ENCODE measurements at regions not wholly inside any gene's neighbourhood (a gene's known extent, or its start where the extent isn't known, plus 50 kb on each side); places are given as distances from the start of the nearest gene placed in this dataset.
"Not testable (repeated sequence)": the region's sequence is repeated elsewhere in the genome, so short reads cannot be mapped to it uniquely, and the experiment has no call there.

GRCh38 chr4:141459020-141459419 lies 177.4 kb upstream of the IL15 start:
- DNase-seq (ENCODE audit: low read depth), result no peak

GRCh38 chr4:141462361-141462760 lies 174.0 kb upstream of the IL15 start:
- DNase-seq (ENCODE audit: low read depth), result no peak

- DNase-seq (ENCODE audit: low read depth), result no peak
Measured at GRCh38 chr4:141463678-141464077, 172.7 kb upstream of the IL15 start.

DNA sequence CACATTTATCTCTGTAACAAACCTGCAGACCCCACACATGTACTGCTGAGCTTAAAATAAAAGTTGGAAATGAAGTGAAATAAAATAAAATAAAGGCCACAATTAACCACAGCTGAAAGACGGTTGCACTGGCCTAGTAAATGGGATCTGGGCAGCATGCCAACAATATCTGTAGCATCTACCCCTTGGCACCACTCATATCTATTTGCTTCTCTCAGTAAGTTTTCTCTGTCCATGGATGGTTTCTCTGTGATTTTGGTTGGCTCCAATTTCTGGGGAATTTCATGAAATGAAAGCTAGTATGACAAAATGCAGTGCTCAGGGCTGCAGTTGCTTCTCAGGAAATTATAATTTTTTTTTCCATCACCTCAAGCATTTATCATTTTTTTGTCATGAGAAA lies 172.0 kb upstream of the IL15 start:
- no peak for DNase-seq (ENCODE audit: low read depth)

DNA sequence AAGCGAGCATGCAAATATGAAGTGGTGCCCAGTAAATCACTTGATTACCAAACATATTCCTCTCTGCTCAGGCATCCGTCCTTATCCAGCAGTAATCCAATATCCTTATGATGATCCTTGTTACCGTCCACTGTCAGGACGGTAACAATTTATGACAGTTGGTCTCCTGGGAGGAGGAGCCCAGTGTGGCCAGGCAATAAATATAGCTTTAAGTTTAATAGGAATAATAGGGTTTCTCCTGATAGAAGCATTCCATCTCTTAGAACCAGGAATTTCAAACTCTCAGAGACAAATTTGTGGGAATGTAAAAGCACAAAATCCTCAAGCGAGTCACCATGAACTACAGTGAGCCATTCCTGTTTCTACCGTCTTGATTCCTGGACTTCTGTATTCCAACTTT lies 171.2 kb upstream of the IL15 start:
- DNase-seq (ENCODE audit: low read depth), result no peak

DNA sequence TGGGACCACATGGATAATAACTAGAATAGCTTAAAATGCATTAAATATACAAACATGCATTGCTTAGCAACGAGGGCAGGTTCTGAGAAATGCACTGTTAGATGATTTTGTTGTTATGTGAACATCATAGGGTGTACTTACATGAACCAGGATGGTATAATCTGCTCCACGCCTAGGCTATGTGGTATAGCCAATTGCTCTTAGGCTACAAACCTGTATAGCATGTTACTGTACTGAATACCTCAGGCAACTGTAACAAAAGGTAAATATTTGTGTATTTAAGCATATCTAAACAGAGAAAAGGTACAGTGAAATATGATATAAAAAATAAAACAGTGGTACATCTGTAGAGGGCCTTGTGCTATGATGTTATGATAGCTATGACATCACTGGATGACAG lies 169.2 kb upstream of the IL15 start:
- no peak for DNase-seq (ENCODE audit: low read depth)

- DNase-seq (ENCODE audit: low read depth), result no peak
Measured at GRCh38 chr4:141469392-141469791, 167.0 kb upstream of the IL15 start.

DNA sequence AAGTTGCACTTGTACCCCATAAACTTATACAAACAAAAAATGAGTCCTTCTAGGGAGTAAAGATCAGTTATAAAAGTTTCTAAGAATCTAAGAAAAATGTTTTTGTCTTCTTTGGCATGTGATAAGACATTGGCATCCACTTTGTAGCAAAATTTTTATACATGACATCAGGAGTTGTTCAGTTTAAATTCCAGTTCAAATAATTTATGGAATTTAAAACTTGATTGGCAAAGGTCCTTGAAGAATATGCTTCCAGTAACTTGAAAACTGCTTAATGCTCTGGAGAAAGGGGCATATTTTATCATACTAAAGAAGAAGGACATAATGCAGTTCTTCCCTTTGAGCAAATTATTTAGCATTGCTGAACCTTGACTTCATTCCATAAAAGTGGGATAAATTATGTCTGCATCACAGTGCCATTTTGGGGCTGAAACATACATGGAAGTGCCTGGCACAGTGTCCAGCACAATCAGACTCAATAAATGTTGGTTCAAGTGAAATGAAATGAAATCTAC lies 163.3 kb upstream of the IL15 start:
- DNase-seq (ENCODE audit: low read depth), result no peak

- DNase-seq (ENCODE audit: low read depth), result no peak
Measured at GRCh38 chr4:141473952-141474351, 162.4 kb upstream of the IL15 start.

DNA sequence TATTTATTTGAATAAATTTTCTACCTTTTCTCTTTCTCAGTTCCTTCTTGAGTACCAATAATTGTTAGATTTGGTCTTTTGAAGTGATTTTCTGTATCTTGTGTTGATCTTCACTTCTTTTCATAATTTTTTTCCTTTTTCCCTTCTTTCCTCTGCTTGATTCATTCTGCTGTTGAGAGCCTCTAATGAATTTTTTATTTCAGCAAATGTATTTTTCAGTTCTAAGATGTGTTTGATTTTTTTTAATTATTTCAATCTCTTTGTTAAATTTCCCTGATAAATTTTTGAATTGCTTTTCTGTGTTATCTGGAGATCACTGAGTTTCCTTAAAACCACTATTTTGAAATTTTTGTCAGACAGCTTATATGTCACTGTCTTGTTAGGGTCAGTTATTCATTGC lies 155.4 kb upstream of the IL15 start:
- DNase-seq (ENCODE audit: low read depth), result no peak

- not testable (repeated sequence) for DNase-seq (ENCODE audit: low read depth)
Measured at GRCh38 chr4:141484298-141484697, 152.1 kb upstream of the IL15 start.

GRCh38 chr4:141486375-141486997 lies 149.9 kb upstream of the IL15 start:
- DNase-seq (ENCODE audit: low read depth), result peak; percentile 76

DNA sequence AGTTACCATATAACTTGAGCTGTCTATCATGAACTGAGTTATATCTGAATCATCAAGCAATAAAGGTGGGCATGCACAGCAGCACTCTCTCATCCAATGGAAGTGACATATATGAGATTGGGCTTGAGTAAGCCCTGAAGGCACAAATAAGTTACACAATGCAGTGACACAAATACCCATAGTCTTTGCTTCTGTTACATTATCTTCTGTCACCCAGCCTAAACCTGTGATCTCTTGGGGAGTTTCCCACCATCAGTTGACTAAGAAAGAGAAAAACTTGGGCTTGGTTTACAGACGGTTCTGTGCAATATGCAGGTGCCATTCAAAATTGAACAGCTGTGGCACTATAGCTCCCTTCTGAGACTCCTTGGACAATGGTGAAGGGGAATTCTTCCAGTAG lies 138.8 kb upstream of the IL15 start:
- no peak for DNase-seq (ENCODE audit: low read depth)

GRCh38 chr4:141499261-141499853 lies 137.0 kb upstream of the IL15 start:
- DNase-seq (ENCODE audit: low read depth), result no peak

GRCh38 chr4:141501395-141501794 lies 135.0 kb upstream of the IL15 start:
- DNase-seq (ENCODE audit: low read depth), result no peak

GRCh38 chr4:141501931-141502330 lies 134.5 kb upstream of the IL15 start:
- DNase-seq (ENCODE audit: low read depth), result peak; percentile 42

DNA sequence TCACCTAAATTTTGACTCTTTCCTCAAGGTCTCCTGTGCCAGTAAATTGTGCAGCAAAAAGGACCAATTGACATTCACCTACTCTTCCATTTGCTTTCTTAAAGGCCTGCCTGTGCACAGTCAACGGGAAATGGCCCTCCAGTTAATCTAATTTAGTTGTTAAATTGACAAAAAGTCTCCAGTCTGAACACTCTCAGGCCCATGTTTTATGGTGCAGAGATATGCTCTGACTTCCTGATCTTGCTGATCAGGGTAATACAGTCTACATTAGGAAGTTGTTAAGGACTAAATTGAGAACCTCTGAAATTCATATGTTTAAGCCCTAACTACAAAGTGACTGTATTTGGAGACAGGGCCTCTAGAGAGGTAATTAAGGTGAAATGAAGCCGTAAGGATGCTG lies 133.6 kb upstream of the IL15 start:
- DNase-seq (ENCODE audit: low read depth), result no peak

GRCh38 chr4:141503260-141503659 lies 133.1 kb upstream of the IL15 start:
- no peak for DNase-seq (ENCODE audit: low read depth)

- no peak for DNase-seq (ENCODE audit: low read depth)
Measured at GRCh38 chr4:141511055-141511454, 125.3 kb upstream of the IL15 start.

DNA sequence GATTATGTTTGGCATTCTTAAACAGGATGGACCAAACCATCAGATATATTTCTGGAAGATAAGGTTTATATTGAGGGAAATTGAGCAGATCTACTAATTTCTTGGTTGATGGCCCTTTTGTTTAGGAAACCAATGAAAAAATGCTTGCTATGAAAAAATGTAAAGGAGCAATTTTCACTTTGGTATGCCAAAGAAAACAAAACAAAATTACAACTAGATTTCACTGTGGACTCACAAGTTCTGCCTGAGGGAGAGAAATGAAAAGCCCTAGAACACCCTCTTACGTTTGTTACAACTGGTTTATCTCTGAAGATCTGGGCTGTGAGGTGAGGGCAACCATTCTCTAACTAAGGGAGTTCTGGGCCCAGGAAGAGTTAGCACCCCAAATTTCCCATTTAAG lies 122.5 kb upstream of the IL15 start:
- no peak for DNase-seq (ENCODE audit: low read depth)

DNA sequence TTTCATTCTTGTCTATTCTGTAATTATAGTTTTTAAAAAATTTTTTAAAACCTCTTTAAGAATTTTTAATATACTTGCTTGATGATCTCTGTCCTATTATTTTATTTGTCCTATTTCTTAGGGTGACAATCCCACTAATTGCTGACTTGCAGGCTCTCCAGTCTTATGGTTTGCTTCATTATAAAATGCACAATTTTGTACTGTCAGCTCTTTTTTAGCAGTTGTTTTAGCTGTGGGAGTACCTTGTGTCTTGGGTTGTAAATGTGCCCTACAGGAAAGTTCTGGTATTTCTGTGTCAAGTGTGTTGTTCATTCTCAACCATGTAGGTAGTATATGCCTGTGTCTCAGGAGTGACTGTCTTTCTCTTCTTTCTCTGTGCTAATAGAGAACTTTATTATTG lies 118.2 kb upstream of the IL15 start:
- DNase-seq (ENCODE audit: low read depth), result no peak

- DNase-seq (ENCODE audit: low read depth), result no peak
Measured at GRCh38 chr4:141524116-141524515, 112.3 kb upstream of the IL15 start.

GRCh38 chr4:141524841-141525240 lies 111.5 kb upstream of the IL15 start:
- DNase-seq (ENCODE audit: low read depth), result no peak

DNA sequence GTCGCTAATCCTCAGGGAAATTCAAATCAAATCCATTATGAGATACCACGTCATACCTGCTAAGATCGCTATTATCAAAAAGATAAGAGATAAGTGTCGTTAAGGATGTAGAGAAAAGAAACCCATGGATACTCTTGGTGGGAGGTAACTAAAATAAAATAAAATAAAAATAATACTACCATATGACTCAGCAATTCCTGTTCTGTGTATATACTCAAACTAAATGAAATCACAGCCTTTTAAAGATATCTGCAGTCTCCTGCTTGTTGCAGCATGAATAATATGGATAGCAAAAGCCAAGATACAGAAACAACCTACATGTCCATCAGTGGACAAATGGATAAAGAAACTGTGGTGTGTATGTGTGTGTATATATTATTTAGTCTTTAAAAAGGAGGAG lies 105.8 kb upstream of the IL15 start:
- DNase-seq (ENCODE audit: low read depth), result no peak
